ENCODE measurements at regions not wholly inside any gene's neighbourhood (a gene's known extent, or its start where the extent isn't known, plus 50 kb on each side); places are given as distances from the start of the nearest gene placed in this dataset.
"Not testable (repeated sequence)": the region's sequence is repeated elsewhere in the genome, so short reads cannot be mapped to it uniquely, and the experiment has no call there.

- no peak for DNase-seq (ENCODE audit: insufficient read length)
- no peak for TF ChIP-seq POLR2A (IDR thresholded peaks at IDR 0.05; ENCODE audit: low read depth, low read length)
- TF ChIP-seq TAF1 (IDR thresholded peaks at IDR 0.05; ENCODE audit: borderline replicate concordance, low read depth, low read length) = no peak
- TF ChIP-seq POLR2AphosphoS5 (IDR thresholded peaks at IDR 0.05; ENCODE audit: low read depth, low read length) = no peak
- no peak for FAIRE-seq
Measured at GRCh38 chr11:69588270-69588669, 52.7 kb upstream of the CCND1 start.

GRCh38 chr11:69590088-69590487, 50.9 kb upstream of the CCND1 start:
- not testable (repeated sequence) for DNase-seq (ENCODE audit: insufficient read length); FAIRE-seq
